ENCODE measurements at regions not wholly inside any gene's neighbourhood (a gene's known extent, or its start where the extent isn't known, plus 50 kb on each side); places are given as distances from the start of the nearest gene placed in this dataset.

GRCh38 chr13:57030671-57031070 is 110.0 kb upstream of the PRR20A start:
- TF ChIP-seq CTCF (conservative IDR thresholded peaks at IDR 0.05; ENCODE audit: low read length) (no peak), EZH2phosphoT487 (IDR thresholded peaks at IDR 0.05; ENCODE audit: borderline replicate concordance, low read depth, low read length) (no peak)
